GM23338 (cell line): ENCODE measurements at regions not wholly inside any gene's neighbourhood (a gene's known extent, or its start where the extent isn't known, plus 50 kb on each side); places are given as distances from the start of the nearest gene placed in this dataset.

Experiments used
- ATAC-seq: fragments of 200-7000 bp; cut with Tn5 transposase; 3 replicates; pipeline ENCODE4 v1.9.1; 2020
- DNase-seq: peaks from one replicate; pipeline ENCODE4 v3.0.0-alpha.2; 2015; ENCODE audit warnings: low spot score
- H2AFZ ChIP-seq: fragments of 200-600 bp; sonication (generic); 2 replicates; pipeline ENCODE4 v1.8.0; 2016; ENCODE audit warnings: antibody characterized with exemption, mild to moderate bottlenecking, moderate library complexity
- H3F3A ChIP-seq: fragments of 200-600 bp; sonication (generic); replicated peaks from 2 replicates; pipeline ENCODE4 v1.8.0; 2017; ENCODE audit warnings: antibody characterized with exemption, mixed run types, low read depth
- H3K27ac ChIP-seq: fragments of 200-600 bp; sonication (generic); 2 replicates; pipeline ENCODE4 v1.6.1; 2016; ENCODE audit warnings: low read depth
- H3K27me3 ChIP-seq: fragments of 200-600 bp; sonication (generic); 2 replicates; pipeline ENCODE4 v1.8.0; 2016; ENCODE audit warnings: mild to moderate bottlenecking, mixed run types, moderate library complexity; ENCODE audit not compliant: insufficient read depth
- H3K36me3 ChIP-seq: fragments of 200-600 bp; sonication (generic); 2 replicates; pipeline ENCODE4 v1.8.0; 2016; ENCODE audit warnings: mild to moderate bottlenecking; ENCODE audit not compliant: insufficient read depth
- H3K4me1 ChIP-seq: fragments of 200-600 bp; sonication (generic); 2 replicates; pipeline ENCODE4 v1.8.0; 2016; ENCODE audit warnings: mild to moderate bottlenecking, moderate library complexity; ENCODE audit not compliant: insufficient read depth
- H3K4me2 ChIP-seq: fragments of 200-600 bp; sonication (generic); 2 replicates; pipeline ENCODE4 v1.7.1; 2017; ENCODE audit warnings: mixed run types
- H3K4me3 ChIP-seq: fragments of 200-600 bp; sonication (generic); 2 replicates; pipeline ENCODE4 v1.6.1; 2016; ENCODE audit warnings: mixed run types
- H3K79me2 ChIP-seq: fragments of 200-600 bp; sonication (generic); replicated peaks from 2 replicates; pipeline ENCODE4 v1.8.0; 2017; ENCODE audit warnings: mild to moderate bottlenecking; ENCODE audit not compliant: insufficient read depth
- H3K9me2 ChIP-seq: fragments of 200-600 bp; sonication (generic); 2 replicates; pipeline ENCODE4 v1.8.0; 2017; ENCODE audit not compliant: insufficient read depth
- H4K20me1 ChIP-seq: fragments of 200-600 bp; sonication (generic); replicated peaks from 2 replicates; pipeline ENCODE4 v1.8.0; 2017; ENCODE audit warnings: mild to moderate bottlenecking; ENCODE audit not compliant: insufficient read depth
- H3K27ac Mint-ChIP-seq: 2 replicates; pipeline ENCODE4 v1.8.0; 2020; ENCODE audit warnings: inconsistent platforms, mild to moderate bottlenecking, moderate library complexity, mixed read lengths
- H3K27me3 Mint-ChIP-seq: 3 replicates; pipeline ENCODE4 v1.8.0; 2022; ENCODE audit warnings: low read depth, mild to moderate bottlenecking, moderate library complexity, mixed read lengths, inconsistent platforms; ENCODE audit not compliant: insufficient read depth, poor library complexity
- H3K36me3 Mint-ChIP-seq: 3 replicates; pipeline ENCODE4 v1.8.0; 2021; ENCODE audit warnings: low read depth, mild to moderate bottlenecking, inconsistent platforms, moderate library complexity, mixed read lengths
- H3K4me1 Mint-ChIP-seq: 3 replicates; pipeline ENCODE4 v1.8.0; 2020; ENCODE audit warnings: mild to moderate bottlenecking, inconsistent platforms, mixed read lengths
- H3K4me3 Mint-ChIP-seq: 3 replicates; pipeline ENCODE4 v1.8.0; 2021; ENCODE audit warnings: moderate library complexity, mild to moderate bottlenecking, inconsistent platforms, mixed read lengths
- H3K9me3 Mint-ChIP-seq: 3 replicates; pipeline ENCODE4 v1.8.0; 2020; ENCODE audit warnings: moderate library complexity, mild to moderate bottlenecking, inconsistent platforms, mixed read lengths
- CREB1 ChIP-seq: fragments of 250-450 bp; sonication (Bioruptor Pico); IDR thresholded peaks from 2 replicates; pipeline ENCODE4 v1.5.0; 2020; ENCODE audit warnings: low read depth, mild to moderate bottlenecking, moderate library complexity
- EZH2phosphoT487 ChIP-seq: fragments of 200-600 bp; sonication (generic); IDR thresholded peaks from one replicate; pipeline ENCODE4 v1.8.1; 2018; ENCODE audit warnings: antibody characterized with exemption; ENCODE audit not compliant: unreplicated experiment
- JUNB ChIP-seq: IDR thresholded peaks from one replicate; pipeline ENCODE4 v1.6.1; 2016; ENCODE audit warnings: antibody characterized with exemption; ENCODE audit not compliant: unreplicated experiment
- NANOG ChIP-seq: IDR thresholded peaks from 2 replicates; pipeline ENCODE4 v1.6.1; 2016; ENCODE audit warnings: antibody characterized with exemption, borderline replicate concordance
- STAT1 ChIP-seq: IDR thresholded peaks from one replicate; pipeline ENCODE4 v1.6.1; 2016; ENCODE audit warnings: antibody characterized with exemption; ENCODE audit not compliant: unreplicated experiment
- ZNF331 ChIP-seq: fragments of 250-450 bp; sonication (Bioruptor Pico); IDR thresholded peaks from 2 replicates; pipeline ENCODE4 v1.5.0; 2020; ENCODE audit warnings: low read depth, mild to moderate bottlenecking, moderate library complexity
- TF ChIP-seq, protein P1 (sequence below): fragments of 250-450 bp; sonication (Bioruptor Pico); IDR thresholded peaks from 2 replicates; pipeline ENCODE4 v1.5.0; 2020; ENCODE audit warnings: mild to moderate bottlenecking, moderate library complexity
- TF ChIP-seq, protein P2 (sequence below): IDR thresholded peaks from one replicate; pipeline ENCODE4 v1.6.1; 2018; ENCODE audit warnings: antibody characterized with exemption; ENCODE audit not compliant: unreplicated experiment

DNA sequence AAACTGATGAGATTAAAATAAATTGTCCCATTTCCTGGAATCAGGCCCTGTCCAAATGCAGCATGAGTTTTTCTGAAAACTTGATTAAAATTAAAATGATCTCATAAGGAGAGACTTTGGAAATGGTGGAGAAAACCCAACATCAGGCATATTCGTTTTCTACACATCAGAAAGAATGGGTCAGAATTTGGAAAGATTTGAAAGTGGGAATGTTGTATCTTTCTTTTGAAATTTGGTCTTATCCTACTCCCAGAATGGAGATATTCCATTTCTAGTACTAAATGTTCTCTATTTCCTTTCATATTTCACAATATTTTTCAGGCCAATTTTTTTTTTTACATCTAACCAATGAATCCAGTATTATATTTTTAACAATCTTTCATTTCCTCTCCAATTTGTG is 223.9 kb upstream of the RXFP2 start (continued):
- TF ChIP-seq, protein P1, sequence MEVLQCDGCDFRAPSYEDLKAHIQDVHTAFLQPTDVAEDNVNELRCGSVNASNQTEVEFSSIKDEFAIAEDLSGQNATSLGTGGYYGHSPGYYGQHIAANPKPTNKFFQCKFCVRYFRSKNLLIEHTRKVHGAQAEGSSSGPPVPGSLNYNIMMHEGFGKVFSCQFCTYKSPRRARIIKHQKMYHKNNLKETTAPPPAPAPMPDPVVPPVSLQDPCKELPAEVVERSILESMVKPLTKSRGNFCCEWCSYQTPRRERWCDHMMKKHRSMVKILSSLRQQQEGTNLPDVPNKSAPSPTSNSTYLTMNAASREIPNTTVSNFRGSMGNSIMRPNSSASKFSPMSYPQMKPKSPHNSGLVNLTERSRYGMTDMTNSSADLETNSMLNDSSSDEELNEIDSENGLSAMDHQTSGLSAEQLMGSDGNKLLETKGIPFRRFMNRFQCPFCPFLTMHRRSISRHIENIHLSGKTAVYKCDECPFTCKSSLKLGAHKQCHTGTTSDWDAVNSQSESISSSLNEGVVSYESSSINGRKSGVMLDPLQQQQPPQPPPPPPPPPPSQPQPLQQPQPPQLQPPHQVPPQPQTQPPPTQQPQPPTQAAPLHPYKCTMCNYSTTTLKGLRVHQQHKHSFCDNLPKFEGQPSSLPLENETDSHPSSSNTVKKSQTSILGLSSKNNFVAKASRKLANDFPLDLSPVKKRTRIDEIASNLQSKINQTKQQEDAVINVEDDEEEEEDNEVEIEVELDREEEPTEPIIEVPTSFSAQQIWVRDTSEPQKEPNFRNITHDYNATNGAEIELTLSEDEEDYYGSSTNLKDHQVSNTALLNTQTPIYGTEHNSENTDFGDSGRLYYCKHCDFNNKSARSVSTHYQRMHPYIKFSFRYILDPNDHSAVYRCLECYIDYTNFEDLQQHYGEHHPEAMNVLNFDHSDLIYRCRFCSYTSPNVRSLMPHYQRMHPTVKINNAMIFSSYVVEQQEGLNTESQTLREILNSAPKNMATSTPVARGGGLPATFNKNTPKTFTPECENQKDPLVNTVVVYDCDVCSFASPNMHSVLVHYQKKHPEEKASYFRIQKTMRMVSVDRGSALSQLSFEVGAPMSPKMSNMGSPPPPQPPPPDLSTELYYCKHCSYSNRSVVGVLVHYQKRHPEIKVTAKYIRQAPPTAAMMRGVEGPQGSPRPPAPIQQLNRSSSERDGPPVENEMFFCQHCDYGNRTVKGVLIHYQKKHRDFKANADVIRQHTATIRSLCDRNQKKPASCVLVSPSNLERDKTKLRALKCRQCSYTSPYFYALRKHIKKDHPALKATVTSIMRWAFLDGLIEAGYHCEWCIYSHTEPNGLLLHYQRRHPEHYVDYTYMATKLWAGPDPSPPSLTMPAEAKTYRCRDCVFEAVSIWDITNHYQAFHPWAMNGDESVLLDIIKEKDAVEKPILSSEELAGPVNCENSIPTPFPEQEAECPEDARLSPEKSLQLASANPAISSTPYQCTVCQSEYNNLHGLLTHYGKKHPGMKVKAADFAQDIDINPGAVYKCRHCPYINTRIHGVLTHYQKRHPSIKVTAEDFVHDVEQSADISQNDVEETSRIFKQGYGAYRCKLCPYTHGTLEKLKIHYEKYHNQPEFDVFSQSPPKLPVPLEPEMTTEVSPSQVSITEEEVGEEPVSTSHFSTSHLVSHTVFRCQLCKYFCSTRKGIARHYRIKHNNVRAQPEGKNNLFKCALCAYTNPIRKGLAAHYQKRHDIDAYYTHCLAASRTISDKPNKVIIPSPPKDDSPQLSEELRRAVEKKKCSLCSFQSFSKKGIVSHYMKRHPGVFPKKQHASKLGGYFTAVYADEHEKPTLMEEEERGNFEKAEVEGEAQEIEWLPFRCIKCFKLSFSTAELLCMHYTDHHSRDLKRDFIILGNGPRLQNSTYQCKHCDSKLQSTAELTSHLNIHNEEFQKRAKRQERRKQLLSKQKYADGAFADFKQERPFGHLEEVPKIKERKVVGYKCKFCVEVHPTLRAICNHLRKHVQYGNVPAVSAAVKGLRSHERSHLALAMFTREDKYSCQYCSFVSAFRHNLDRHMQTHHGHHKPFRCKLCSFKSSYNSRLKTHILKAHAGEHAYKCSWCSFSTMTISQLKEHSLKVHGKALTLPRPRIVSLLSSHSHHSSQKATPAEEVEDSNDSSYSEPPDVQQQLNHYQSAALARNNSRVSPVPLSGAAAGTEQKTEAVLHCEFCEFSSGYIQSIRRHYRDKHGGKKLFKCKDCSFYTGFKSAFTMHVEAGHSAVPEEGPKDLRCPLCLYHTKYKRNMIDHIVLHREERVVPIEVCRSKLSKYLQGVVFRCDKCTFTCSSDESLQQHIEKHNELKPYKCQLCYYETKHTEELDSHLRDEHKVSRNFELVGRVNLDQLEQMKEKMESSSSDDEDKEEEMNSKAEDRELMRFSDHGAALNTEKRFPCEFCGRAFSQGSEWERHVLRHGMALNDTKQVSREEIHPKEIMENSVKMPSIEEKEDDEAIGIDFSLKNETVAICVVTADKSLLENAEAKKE (CRISPR knock-in tag) = no peak
- TF ChIP-seq ZNF331 (CRISPR knock-in tag) = no peak

DNA sequence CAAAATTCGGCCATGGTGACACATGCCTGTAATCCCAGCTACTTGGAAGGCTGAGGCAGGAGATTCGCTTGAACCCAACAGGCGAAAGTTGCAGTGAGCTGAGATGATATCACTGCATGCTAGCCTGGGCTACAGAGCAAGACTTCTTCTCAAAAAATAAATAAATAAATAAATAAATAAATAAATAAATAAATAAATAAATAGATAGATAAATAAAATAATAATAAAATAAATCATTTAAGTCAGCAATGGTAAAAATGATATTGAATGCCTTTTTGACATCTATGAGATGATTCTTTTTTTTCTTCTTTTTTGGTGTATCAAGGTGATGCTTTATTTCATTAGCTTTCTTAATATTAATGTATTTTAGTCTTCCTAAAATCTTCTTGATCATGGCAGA is 221.7 kb upstream of the RXFP2 start:
- no peak overlapping the region for H3K27ac Mint-ChIP-seq
- H3K27me3 Mint-ChIP-seq = no peaks in the 10 kb centered on the region
- Histone ChIP-seq H3F3A (no peaks in the 10 kb centered on the region), H2AFZ (no peak overlapping the region), H3K36me3 (no peaks in the 10 kb centered on the region), H3K27me3 (no peaks in the 10 kb centered on the region), H3K79me2 (no peaks in the 10 kb centered on the region), H3K9me2 (no peaks in the 10 kb centered on the region), H3K4me1 (peaks cover 30% of the 10 kb centered on the region), H3K4me2 (no peak overlapping the region), H4K20me1 (no peaks in the 10 kb centered on the region), H3K4me3 (no peak overlapping the region), H3K27ac (no peak overlapping the region)
- DNase-seq (no peak), ATAC-seq (no peak)
- H3K9me3 Mint-ChIP-seq = no peaks in the 10 kb centered on the region
- no peak overlapping the region for H3K4me3 Mint-ChIP-seq
- no peaks in the 10 kb centered on the region for H3K36me3 Mint-ChIP-seq
- H3K4me1 Mint-ChIP-seq = peaks cover 16% of the 10 kb centered on the region
- TF ChIP-seq JUNB (no peak), CREB1 (CRISPR knock-in tag) (no peak), ZNF331 (CRISPR knock-in tag) (no peak), STAT1 (no peak), EZH2phosphoT487 (no peak), NANOG (no peak)
- TF ChIP-seq, protein P2, sequence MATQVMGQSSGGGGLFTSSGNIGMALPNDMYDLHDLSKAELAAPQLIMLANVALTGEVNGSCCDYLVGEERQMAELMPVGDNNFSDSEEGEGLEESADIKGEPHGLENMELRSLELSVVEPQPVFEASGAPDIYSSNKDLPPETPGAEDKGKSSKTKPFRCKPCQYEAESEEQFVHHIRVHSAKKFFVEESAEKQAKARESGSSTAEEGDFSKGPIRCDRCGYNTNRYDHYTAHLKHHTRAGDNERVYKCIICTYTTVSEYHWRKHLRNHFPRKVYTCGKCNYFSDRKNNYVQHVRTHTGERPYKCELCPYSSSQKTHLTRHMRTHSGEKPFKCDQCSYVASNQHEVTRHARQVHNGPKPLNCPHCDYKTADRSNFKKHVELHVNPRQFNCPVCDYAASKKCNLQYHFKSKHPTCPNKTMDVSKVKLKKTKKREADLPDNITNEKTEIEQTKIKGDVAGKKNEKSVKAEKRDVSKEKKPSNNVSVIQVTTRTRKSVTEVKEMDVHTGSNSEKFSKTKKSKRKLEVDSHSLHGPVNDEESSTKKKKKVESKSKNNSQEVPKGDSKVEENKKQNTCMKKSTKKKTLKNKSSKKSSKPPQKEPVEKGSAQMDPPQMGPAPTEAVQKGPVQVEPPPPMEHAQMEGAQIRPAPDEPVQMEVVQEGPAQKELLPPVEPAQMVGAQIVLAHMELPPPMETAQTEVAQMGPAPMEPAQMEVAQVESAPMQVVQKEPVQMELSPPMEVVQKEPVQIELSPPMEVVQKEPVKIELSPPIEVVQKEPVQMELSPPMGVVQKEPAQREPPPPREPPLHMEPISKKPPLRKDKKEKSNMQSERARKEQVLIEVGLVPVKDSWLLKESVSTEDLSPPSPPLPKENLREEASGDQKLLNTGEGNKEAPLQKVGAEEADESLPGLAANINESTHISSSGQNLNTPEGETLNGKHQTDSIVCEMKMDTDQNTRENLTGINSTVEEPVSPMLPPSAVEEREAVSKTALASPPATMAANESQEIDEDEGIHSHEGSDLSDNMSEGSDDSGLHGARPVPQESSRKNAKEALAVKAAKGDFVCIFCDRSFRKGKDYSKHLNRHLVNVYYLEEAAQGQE = no peak
